ENCODE measurements at regions not wholly inside any gene's neighbourhood (a gene's known extent, or its start where the extent isn't known, plus 50 kb on each side); places are given as distances from the start of the nearest gene placed in this dataset.

DNA sequence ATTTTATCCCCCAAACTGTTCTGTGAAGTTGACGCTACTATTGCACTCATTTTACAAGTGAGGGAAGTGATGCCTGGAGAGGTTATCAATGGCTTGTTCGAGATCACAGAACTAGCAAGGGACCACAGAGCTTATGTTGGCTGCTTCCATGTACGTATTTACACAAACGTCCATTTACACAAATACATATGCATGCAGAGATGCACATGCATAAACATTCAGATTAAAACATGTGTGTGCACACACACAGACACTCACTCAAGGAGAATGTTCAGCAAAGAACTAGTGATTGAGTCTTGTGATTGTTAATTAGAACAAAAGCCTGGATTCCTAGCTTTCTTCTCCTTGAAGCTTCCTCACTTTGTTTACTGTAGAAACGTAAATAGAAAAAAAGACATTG, 321.5 kb upstream of the CHD6 start:
- no peak for DNase-seq

DNA sequence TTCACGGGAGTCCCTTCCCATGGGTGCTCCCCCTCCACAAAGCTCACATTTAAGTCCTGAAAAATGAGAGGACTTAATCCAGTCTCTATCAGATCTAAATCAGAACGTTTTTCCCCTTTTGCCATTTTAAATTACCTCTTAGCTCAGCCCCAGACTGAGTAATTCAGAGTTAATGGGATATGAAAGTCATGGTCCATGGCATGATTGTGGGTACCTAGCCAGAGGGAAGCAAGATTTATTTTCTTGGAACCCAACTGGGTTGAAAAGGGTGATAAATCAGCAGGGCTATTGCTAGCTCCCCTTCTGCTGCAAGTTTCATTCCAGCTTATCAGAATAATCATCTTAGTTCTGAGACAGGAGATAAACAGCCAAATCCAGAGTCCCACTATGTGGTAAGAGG, 320.2 kb upstream of the CHD6 start:
- DNase-seq: no peak

DNA sequence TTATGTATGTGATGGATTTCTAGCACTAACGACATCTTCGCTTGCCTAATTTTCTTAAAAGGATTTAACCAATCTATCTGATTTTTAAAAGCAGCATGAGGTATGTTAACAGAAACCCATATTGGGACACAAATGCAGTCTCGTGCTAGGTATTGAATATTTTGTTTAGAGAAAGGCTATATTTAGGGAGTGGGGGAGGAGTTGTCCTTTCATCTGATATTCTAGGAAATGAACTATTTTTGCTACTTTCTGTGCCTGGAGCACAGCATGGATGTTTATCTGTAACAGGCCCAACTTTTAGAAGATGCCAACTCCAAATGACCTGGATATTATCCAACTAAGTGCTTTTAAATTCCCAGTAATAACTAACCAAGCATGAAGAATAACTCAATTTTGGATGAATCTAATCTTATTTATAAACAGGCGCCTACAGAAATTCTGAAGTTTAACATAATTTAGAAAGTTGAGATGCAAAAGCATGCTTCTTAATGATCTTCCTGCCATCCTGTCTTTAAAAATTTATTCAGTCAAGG, 317.1 kb upstream of the CHD6 start:
- DNase-seq: no peak

DNA sequence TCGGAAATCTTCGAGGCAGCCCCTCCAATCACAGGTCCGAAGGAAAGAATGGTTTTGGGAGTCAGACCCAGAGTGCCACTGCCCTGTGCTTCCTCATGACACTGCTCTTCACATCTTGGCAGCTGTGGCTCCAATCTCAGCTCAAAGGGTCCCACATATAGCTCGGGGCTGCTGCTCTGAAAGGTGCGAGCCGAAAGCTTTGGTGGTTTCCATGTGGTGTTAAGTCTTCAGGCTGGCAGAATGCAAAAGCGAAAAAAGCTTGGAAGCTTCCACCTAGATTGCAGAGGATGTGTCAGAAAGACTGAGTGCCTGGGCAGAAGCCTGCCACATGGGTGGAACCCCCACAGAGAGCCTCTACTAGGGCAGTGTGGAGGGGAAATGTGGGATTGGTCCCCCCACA, 314.3 kb upstream of the CHD6 start:
- no peak for DNase-seq

DNA sequence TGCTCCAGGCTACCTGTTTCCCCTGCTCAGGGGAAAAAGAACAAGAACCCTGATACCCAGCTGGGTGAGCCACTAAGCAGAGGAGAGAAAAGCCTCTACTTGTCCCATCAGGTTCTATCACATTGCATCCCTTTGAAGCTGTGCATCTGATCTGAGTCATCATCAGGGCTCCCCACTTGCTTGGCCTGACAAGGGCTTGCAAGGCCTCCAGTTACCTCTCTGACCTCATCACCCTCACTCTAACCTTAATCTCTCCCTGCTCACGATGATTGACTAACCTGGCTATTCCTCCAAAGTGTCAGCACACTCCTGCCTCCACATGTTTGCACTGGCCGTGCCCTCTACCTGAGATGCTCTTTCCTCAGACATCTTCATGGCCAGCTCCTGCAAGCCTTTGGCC, 309.5 kb upstream of the CHD6 start:
- DNase-seq: no peak

DNA sequence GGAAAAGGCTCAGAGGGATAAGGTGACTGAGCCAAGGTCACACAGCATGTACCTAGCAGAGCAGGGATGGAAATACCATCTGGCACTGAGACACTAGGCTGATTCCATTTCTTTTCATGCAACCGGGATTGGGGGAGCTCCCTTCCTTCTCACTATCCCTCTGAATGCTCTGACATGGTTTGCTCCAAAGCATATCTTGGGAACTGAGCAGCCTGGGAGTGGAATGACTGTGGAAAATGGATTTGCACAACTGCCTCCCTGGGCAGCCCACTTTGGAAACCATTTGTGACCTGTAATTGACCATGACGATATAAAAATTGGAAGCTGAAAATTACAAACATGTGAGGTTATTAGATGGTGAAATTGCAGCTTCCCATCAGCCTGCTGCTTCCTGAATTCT, 309.0 kb upstream of the CHD6 start:
- DNase-seq: no peak

DNA sequence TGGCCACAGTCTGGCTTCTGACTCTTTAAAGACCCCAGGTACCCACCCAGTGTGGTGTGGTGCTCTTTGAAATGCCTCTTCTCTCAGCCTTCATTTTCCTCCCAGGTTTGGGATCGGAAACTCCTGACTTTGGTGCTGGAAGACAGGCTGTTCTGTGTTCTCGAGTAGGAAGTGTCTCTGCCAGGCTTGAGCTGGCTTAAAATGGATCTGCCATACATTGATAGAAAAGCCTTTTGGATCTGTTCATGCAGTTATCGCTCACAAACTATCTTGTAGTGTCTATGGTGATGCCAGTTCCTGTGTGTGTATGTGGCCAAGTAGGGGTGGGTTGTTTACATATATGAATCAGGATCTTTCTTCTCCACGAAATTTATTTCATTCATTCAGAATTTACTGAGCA, 307.3 kb upstream of the CHD6 start:
- DNase-seq: no peak

DNA sequence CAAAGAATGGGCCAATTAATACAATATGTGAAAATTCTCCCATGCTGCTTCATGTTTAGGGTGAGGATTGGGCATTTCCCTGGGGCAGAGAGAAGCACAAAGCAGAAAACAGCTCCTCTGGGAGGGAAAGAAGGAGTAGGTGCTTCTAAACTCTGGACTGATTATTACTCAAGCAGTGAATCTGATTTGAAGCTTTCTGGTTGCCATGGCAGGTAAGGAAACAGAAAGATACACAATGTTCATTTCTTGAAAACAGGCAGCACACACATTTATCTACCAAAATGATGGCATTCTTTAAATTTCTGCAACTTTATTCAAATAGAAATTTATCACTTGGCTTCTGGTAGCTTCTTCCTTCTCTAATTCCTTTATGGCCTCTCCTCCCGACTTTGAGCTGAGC, 305.4 kb upstream of the CHD6 start:
- DNase-seq: no peak

DNA sequence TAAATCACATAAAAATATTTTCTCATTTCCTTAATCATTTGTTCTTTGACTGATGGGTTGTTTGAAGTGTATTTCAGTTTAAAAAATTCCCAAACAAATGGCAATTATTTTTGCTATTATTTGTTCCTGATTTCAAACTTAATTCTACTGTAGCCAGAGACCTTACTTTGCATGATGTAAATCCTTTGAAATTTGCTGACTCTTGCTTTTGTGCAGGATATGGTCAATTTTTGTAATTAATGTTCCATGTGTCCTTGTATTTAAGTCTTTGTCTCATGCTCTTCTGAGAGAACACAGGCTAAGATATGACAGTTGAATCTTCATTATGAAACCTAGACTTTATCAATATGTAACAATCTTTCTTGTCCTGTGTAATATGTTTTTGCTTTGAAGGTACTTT, 295.0 kb upstream of the CHD6 start:
- no peak for DNase-seq

DNA sequence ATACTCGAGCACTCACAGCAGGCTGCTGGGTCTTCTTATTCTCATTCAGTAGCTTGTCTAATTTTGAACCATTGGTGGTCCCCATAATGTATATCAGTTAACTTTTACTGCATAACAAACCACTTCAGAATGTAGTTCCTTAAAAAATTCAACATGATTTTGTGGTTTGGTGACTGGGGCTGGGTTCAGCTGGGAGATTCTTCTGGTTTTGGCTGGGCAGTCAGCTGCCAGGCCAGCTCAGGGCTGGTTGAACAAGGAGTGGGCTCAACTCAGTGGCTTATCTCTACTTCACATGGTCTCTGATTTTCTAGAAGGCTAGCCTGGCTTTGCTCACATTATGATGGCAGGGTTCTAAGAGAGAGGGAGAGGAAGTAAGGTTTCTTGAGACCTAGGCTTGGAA, 292.4 kb upstream of the CHD6 start:
- no peak for DNase-seq

DNA sequence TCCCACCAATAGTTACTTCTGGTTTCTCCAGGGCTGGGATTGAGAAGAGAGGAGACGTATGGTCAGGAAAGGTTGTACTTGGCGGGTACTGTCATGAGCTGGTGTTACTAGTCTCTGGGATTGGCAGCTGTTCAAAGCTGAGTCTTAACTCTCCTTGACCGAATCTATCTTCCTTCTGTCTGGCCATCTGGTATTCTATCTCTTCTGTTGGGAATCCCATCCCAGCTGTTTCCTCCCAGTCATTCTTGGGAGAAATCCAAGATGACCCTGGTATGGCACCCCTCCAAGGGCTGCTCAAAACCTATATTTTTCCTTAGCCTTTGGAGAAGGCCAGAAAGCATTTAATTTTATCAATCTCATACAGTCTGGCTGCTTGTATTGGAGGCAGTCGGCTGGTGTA, 287.0 kb upstream of the CHD6 start:
- no peak for DNase-seq

DNA sequence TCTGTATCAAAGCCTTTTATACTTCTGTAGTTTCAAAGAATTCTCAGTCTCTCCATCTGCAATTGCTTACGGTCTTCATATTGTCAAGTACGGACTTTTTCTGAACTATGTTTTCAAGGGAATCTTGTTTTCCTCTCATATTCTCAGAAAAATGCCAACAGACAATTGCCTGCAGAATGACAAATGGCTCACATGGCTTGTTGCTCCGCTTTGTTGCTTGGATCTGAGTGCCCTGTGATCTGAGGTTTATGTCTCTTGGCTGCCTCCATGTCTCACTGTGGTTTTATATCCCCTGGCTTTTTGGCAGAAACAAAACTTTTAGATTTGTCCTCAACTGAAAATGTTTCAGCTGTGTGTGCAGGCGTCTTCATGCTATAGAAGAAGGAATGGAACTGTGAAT, 285.4 kb upstream of the CHD6 start:
- no peak for DNase-seq

DNA sequence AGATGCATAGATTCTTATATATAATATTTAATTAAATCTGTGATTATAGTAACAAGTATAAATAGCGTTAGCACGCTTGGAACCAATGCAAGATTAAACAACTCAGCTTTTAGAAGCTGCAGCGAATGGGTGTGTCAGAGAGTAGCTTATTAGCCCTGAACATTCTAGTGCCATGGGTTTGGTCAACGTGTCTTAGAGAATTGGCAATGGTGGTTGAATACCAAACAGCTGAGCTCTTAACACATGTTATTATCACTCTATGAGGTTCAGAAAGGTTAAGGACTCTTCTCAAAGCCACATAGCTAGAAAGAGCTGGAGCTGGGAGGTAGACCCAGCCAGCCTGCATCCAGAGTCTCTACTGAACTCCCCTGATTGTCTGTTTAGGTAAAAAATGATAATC, 284.2 kb upstream of the CHD6 start:
- no peak for DNase-seq

DNA sequence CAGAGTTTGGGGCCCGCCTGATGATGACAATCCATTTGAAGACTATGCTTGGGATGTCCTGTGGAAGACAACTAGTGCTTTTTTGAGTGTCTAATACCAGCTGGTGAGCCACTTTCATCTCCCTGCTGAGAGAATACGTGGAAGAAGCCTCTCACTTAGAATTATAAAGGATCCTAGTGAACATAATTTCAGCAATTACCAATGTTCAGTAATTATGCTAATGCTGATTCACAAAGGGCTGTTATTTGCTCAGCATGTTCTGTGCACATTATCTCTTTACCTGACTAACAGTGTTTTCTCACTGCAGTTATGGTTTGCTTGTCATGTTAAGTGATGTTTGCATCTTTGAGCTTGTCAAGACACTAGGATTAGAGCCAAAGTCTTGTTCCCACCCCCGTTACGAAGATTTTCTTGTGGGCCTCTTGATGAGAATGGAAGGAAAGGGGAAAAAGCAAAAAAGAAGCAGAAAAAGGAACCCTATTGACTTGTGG, 282.1 kb upstream of the CHD6 start:
- DNase-seq: no peak

DNA sequence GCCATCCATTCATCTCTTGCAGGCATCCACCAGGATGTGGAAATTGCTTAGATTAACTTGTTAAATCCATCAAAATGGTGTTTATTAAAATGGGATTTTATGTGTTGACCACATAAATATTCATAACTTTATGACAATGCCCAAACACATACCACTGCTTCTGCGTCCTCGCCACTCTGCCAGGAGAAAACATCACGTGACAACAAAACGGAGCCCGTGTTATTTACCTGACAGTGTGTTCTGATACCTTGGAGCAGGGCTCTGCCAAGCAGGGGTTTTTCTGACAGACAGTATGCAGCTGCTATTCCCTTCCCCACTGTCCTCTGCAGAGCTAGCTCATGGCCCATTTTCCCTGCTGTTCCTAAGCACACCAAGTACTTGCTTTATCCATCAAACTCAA, 279.5 kb upstream of the CHD6 start:
- no peak for DNase-seq

DNA sequence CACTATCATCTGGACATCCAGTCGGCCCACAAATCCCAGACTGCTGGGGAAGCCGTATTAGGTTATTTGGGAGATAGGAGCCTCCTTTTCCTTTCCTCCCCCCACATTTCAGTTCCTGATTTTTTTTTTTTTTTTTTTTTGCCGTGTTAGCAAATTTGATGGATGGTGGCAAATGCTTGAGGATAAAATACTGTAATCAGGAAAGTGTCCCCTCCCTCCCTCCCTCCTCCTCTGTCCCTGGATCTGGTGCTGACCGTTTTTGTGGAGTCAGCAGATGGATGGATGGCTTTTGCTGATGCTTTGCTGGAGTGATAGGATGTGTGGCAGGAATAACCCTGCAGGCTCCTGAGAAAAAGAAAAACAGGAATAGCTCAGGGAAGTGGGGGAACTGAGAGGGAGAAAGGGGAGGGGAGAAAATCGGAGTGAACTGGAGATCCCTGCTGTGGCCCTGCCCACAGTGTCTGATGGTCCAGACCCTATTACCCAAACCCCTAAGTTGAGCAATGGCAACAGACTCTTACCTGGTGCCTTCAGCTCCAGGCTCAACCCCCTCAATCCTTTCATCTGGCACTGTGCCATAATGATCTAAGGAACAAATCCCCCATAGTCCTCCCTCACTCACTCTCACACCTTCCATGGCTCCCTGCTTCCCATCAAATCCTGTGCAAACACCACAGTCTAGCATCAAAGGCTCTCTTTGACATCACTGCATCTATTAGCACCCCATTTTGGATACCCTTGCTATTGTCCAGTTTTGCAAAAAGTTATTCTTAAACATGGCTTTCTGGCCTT, 277.3 kb upstream of the CHD6 start:
- no peak for DNase-seq

DNA sequence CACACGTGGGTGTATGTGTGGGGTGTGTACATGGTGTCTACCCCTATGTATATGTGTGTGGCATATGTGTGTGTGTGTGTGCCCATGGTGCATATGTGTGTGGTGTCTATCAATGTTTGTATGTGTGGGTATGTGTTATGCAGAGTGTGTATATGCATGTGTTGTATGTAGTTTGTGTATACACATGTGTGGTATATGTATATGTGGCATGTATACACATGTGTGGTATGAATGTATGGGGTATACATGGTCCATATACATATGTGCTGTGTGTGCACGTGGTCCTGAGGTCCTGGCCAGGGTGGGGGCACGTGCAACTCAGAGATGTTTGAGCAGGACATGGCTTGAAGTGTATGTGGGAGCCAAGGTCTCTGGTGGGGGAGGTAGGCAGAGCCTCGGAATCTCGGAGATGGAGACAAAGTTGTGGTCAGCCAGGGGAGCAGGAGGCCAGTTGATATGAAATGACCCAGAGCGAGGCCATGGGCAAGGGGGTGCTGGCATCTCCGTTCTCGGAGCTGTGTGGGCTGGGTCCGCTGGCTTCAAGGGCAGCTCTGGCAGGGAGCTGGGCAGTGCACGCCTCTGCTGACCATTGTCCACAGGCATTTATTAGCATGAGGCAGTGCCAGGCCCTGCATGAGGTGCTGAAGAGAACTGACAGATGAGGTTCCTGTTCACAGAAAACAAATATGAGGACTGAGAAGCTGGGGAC, 276.2 kb upstream of the CHD6 start:
- no peak for DNase-seq

DNA sequence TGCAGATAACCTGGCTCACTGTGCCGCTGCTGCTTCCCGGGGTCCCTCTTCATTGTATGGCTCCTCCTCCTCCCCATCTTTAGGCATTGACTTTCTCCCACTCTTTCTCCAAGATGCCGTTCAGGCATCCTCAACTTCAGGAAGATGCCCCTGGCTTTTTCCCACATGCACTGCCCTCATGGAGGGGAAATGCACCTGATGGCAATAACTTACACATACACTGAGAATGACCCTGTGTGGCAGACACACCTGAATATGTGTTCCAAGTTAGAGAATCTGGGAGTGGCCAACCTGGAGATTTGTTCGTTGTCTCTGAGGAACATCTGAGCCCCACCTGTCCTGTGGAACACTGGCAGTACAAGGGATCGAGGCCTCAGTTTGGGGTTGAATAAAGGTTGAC, 273.9 kb upstream of the CHD6 start:
- DNase-seq: no peak

DNA sequence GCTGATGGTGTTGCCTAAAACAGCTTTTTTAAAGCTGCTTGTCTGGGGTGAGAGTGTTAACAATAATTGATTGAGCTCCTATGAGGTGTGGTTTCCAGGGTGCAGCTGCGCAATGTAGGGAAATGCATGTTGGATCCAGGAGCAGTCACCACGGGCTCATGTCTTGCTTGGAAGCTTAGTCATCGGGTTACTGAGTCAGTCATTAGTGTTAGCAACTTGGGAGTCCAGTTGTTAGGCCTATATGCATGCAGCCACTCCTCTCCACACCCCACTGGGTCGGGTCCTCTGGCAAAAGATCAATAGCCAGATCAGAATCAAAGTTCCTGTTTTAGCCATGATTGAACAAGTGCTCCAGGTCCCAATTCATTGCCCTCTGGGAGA, 271.7 kb upstream of the CHD6 start:
- no peak for DNase-seq

DNA sequence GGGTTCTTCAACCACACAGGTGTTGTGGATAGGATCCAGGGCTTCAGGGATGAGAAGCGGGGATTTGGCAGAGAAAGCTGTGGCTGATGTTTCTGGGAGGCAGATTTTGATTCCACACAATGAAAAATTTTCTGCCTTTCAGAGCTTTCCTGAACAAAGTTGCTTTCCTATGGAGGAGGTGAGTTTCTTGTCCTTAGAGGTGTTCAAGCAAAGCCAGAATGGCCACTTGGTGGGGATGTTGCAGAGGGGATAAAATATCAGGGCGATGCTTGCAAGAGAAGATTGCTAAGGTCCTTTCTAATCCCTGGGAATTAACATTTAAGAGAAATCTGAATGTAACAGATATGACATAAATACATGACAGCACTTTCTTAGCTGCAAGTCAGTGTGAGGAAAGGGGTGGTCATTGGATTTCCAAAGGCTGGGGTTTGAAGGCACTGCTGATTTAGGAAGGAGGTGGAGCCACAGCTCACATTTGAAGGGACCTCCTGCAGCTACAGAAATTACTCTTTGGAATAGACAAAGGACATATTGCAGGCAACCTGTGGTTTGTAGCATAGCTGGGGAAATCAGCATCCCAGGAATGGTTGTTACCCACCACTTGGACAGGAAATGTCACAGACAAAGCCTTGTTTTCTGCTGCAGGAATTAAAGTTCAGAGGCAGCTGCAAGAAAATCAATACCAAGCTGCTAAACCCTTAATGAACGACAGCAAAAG, 271.1 kb upstream of the CHD6 start:
- no peak for DNase-seq

DNA sequence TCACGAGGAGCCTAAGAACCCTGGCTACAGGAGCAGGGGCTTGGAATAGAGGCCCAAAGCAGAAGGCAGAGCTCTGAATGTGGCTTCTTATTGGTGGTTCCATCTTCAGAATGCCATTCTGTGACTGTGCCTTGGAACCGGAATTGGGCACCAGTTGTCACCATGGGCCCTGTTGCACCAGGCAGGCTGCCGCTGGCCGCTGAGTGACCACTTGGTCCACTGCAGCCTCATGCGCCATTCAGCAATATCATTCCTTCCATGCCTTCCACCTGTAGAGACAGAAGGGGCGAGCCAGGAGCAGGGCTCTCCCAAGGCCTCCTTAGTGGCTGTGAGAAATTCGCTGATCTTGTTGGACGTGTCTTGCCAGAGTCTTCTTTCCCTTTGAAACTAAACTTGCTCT, 270.3 kb upstream of the CHD6 start:
- DNase-seq: no peak

DNA sequence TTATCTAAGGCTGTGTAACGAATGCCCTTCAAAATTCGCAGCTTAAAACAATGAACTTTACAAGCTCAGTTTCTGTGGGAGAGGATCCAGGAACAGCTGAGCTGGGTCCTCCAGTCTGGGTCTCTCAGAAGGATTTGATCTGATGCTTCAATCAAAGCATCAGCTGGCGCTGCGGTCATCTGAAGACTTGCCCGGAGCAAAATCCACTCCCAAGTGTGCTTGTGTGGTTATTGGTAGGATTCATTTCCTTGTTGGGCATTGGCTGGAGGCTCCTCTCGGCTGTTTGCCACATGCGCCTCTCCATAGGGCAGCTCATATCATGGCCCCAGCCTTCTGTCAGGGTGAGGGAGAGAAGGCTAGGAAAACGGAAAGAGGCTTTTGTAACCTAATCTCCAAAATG, 269.3 kb upstream of the CHD6 start:
- DNase-seq: no peak

DNA sequence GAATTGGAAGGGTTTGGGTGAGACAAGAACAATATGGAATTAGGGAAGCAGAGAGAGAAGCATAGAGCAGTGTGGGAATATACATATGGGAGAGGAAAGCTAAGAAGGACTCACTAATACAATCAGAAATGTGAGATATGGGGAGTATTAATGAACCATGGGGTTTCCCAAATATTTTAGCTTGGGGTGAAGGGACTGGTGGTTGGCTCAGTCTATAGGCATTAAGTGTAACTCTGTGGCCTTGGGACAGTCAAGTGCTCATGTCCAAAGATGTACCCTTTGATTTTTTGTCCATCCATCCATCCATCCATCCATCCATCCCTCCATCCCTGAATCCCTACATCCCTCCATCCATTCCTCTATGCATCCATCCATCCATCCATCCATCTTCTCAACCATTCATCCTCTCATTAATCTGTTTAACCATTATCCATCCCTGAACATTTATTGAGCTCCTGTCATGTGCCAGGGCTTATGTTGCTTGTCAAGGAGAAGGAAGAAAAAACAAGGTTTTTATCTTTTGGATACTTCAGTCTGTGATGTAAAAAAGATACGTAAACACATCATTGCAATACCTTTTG, 263.4 kb upstream of the CHD6 start:
- DNase-seq: no peak
